SK-N-SH treated with all-trans-retinoic acid at 6 μM for 48 hours (cell line): ENCODE measurements at regions not wholly inside any gene's neighbourhood (a gene's known extent, or its start where the extent isn't known, plus 50 kb on each side); places are given as distances from the start of the nearest gene placed in this dataset.
"Not testable (repeated sequence)": the region's sequence is repeated elsewhere in the genome, so short reads cannot be mapped to it uniquely, and the experiment has no call there.

ENCODE experiments used
- RARB ChIP-seq: fragments of 250-450 bp; sonication (Bioruptor Pico); IDR thresholded peaks from 2 replicates; pipeline ENCODE4 v1.8.0; 2021; ENCODE audit warnings: mild to moderate bottlenecking, moderate library complexity
- TCF4 ChIP-seq: fragments of 250-450 bp; sonication (Bioruptor Pico); IDR thresholded peaks from 2 replicates; pipeline ENCODE4 v1.8.0; 2021; ENCODE audit warnings: mild to moderate bottlenecking, moderate library complexity, borderline replicate concordance
- ZFP3 ChIP-seq: fragments of 250-450 bp; sonication (Bioruptor Pico); IDR thresholded peaks from 2 replicates; pipeline ENCODE4 v1.5.0; 2020; ENCODE audit warnings: mild to moderate bottlenecking, moderate library complexity
- TF ChIP-seq, protein P1 (sequence below): fragments of 250-450 bp; sonication (Bioruptor Pico); IDR thresholded peaks from 2 replicates; pipeline ENCODE4 v1.5.1; 2021; ENCODE audit warnings: mild to moderate bottlenecking, moderate library complexity

DNA sequence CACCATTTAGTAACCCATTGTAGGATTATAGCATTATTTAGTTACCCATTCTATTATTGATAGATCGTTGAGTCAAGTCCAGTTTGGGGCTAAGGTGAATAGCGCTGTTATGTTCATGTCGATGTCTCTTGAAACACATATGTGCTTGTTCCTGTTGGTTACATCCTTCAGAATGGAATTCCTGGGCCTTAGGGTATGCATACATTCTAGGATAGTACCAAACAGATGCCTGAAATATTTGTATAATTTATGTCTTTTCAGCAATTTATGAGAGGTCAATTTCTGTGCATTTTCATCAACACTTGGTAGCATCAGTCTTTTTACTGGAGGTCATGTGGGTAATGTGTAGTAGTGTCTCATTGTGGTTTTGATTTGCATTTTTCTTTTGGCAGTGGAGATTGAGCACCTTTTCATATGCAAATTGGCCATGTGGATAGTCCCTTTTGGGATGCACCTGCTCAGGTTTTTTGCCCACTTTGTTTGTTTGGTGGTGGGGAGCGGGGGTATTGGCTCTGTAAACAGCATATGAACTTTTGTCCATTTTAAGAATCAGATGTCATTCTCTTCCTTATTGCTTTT, 104.2 kb downstream of the CDRT15L2 start:
- TF ChIP-seq TCF4 (CRISPR knock-in tag); ZFP3; RARB: not testable (repeated sequence)
- TF ChIP-seq, protein P1, sequence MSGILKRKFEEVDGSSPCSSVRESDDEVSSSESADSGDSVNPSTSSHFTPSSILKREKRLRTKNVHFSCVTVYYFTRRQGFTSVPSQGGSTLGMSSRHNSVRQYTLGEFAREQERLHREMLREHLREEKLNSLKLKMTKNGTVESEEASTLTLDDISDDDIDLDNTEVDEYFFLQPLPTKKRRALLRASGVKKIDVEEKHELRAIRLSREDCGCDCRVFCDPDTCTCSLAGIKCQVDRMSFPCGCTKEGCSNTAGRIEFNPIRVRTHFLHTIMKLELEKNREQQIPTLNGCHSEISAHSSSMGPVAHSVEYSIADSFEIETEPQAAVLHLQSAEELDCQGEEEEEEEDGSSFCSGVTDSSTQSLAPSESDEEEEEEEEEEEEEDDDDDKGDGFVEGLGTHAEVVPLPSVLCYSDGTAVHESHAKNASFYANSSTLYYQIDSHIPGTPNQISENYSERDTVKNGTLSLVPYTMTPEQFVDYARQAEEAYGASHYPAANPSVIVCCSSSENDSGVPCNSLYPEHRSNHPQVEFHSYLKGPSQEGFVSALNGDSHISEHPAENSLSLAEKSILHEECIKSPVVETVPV (CRISPR knock-in tag) = not testable (repeated sequence)
